CD4-positive, alpha-beta T cell (primary cell): ENCODE measurements at regions not wholly inside any gene's neighbourhood (a gene's known extent, or its start where the extent isn't known, plus 50 kb on each side); places are given as distances from the start of the nearest gene placed in this dataset.

Experiments
- ATAC-seq: fragments of 200-7000 bp; cut with Tn5 transposase; one replicate; pipeline ENCODE4 v1.10.0; 2022; ENCODE audit warnings: mild to moderate bottlenecking; ENCODE audit not compliant: poor library complexity
- CTCF ChIA-PET: fragments of 350-600 bp; sonication (Branson Sonifier 250); formaldehyde crosslinking; loops from one replicate; lab custom pipeline; 2021; ENCODE audit warnings: antibody characterized with exemption, inconsistent platforms; lab: Charles Lee
- POLR2A ChIA-PET: fragments of 350-600 bp; sonication (Branson Sonifier 250); formaldehyde crosslinking; loops from one replicate; lab custom pipeline; 2021; ENCODE audit warnings: antibody characterized with exemption, inconsistent platforms; lab: Charles Lee
- DNase-seq, 14 experiments: peaks; one replicate each; pipeline ENCODE4 v3.0.0-alpha.2; 2013 to 2020; ENCODE audit warnings: mixed read lengths in 2 of 14
- H3K27ac ChIP-seq, 2 donors: one replicate each; pipeline versions ENCODE4 v1.5.1 to v1.7.0; 2013; ENCODE audit warnings: low read length in 2 of 2, low read depth in 1 of 2, mild to moderate bottlenecking in 1 of 2
- H3K27me3 ChIP-seq, 2 experiments: 1 replicate in 1 of 2; 2 replicates in 1 of 2; pipeline versions ENCODE4 v1.6.1 to v1.7.0; 2013; ENCODE audit warnings: low read length in 2 of 2, control low read depth in 1 of 2, mild to moderate bottlenecking in 1 of 2, moderate library complexity in 1 of 2; ENCODE audit not compliant: insufficient read depth in 2 of 2, control insufficient read depth in 1 of 2
- H3K36me3 ChIP-seq: one replicate; pipeline ENCODE4 v1.6.1; 2013; ENCODE audit warnings: low read length, control low read depth; ENCODE audit not compliant: insufficient read depth
- H3K4me1 ChIP-seq: one replicate; pipeline ENCODE4 v1.6.1; 2013; ENCODE audit warnings: low read length, control low read depth; ENCODE audit not compliant: insufficient read depth
- H3K4me3 ChIP-seq: one replicate; pipeline ENCODE4 v1.5.1; 2013; ENCODE audit warnings: mild to moderate bottlenecking, low read length, moderate library complexity
- H3K9me3 ChIP-seq, 2 experiments: 1 replicate in 1 of 2; 2 replicates in 1 of 2; pipeline versions ENCODE4 v1.6.1 to v1.7.0; 2013; ENCODE audit warnings: low read length in 2 of 2, mild to moderate bottlenecking in 2 of 2, control low read depth in 1 of 2, moderate library complexity in 1 of 2; ENCODE audit not compliant: control insufficient read depth in 1 of 2, insufficient read depth in 1 of 2
- H3K27ac Mint-ChIP-seq: one replicate; pipeline ENCODE4 v1.8.0; 2020; ENCODE audit warnings: mixed read lengths
- H3K27me3 Mint-ChIP-seq: one replicate; pipeline ENCODE4 v1.8.0; 2021; ENCODE audit warnings: mixed read lengths
- H3K36me3 Mint-ChIP-seq: one replicate; pipeline ENCODE4 v1.8.0; 2021; ENCODE audit warnings: low read depth, mixed read lengths
- H3K4me1 Mint-ChIP-seq: one replicate; pipeline ENCODE4 v1.8.0; 2021; ENCODE audit warnings: low read depth, mixed read lengths
- H3K4me3 Mint-ChIP-seq: one replicate; pipeline ENCODE4 v1.8.0; 2020; ENCODE audit warnings: mild to moderate bottlenecking, mixed read lengths
- H3K9me3 Mint-ChIP-seq: one replicate; pipeline ENCODE4 v1.8.0; 2020; ENCODE audit warnings: mixed read lengths
- intact Hi-C, 2 experiments: fragments of 100-400 bp; cut with DNase I in 1 of 2; cut with micrococcal nuclease in 1 of 2; formaldehyde crosslinking; loops; one replicate each; pipeline versions ENCODE4 v1.15.1 to v1.9.0; 2023 to 2025; cut with DNase I, micrococcal nuclease
- TF ChIP-seq, protein P1 (sequence below): fragments of 200-600 bp; IDR thresholded peaks from one replicate; pipeline ENCODE4 v1.8.0; 2022; ENCODE audit warnings: antibody characterized with exemption, mild to moderate bottlenecking

- H3K4me3 ChIP-seq, result no peak overlapping the region
- no peaks in the 10 kb centered on the region for H3K36me3 Mint-ChIP-seq
- ATAC-seq (no peak), DNase-seq (no peak)
- H3K36me3 ChIP-seq, result no peaks in the 10 kb centered on the region
- ChIA-PET CTCF (no interaction called here), POLR2A (no interaction called here)
- H3K4me1 ChIP-seq, result no peaks in the 10 kb centered on the region
- TF ChIP-seq, protein P1, sequence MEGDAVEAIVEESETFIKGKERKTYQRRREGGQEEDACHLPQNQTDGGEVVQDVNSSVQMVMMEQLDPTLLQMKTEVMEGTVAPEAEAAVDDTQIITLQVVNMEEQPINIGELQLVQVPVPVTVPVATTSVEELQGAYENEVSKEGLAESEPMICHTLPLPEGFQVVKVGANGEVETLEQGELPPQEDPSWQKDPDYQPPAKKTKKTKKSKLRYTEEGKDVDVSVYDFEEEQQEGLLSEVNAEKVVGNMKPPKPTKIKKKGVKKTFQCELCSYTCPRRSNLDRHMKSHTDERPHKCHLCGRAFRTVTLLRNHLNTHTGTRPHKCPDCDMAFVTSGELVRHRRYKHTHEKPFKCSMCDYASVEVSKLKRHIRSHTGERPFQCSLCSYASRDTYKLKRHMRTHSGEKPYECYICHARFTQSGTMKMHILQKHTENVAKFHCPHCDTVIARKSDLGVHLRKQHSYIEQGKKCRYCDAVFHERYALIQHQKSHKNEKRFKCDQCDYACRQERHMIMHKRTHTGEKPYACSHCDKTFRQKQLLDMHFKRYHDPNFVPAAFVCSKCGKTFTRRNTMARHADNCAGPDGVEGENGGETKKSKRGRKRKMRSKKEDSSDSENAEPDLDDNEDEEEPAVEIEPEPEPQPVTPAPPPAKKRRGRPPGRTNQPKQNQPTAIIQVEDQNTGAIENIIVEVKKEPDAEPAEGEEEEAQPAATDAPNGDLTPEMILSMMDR, result no peak
- no peaks in the 10 kb centered on the region for H3K9me3 ChIP-seq
- H3K27ac ChIP-seq, result no peak overlapping the region
- no peaks in the 10 kb centered on the region for H3K9me3 Mint-ChIP-seq
- no peaks in the 10 kb centered on the region for H3K4me1 Mint-ChIP-seq
- no peak overlapping the region for H3K27ac Mint-ChIP-seq
- no peak overlapping the region for H3K4me3 Mint-ChIP-seq
- H3K27me3 ChIP-seq, result peaks cover 3 to 11% of the 10 kb centered on the region in 2 experiments
- peaks cover 17% of the 10 kb centered on the region for H3K27me3 Mint-ChIP-seq
- intact Hi-C loops, result no loop called here
Observed at GRCh38 chr3:157590273-157590672, 87.1 kb upstream of the VEPH1 start.

DNA sequence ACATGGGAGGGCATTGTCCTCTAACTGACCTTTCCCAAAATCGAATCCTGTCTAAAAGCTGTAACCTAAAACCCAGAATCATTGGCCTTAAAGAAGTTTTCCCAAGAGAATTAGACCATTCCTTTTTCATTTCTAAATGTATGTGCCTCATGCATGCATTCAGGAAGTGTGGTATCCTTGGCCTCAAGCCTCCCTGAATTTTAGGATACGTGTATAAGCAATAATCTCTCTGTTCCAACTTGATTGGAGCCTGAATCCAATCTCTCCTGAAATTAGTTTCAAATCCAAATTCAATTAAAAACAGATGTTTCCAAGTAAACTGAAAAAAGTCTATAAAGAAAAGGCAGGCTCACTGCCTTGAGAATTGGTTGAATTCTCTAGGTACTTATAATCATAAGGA is 86.0 kb upstream of the VEPH1 start:
- H3K27ac Mint-ChIP-seq, result no peak overlapping the region
- intact Hi-C loops, result no loop called here
- peaks cover 12% of the 10 kb centered on the region for H3K27me3 Mint-ChIP-seq
- Histone ChIP-seq H3K9me3 (no peaks in the 10 kb centered on the region), H3K27me3 (peaks cover 0 to 5% of the 10 kb centered on the region in 2 experiments), H3K4me1 (no peaks in the 10 kb centered on the region), H3K27ac (no peak overlapping the region), H3K4me3 (no peak overlapping the region), H3K36me3 (no peaks in the 10 kb centered on the region)
- no peaks in the 10 kb centered on the region for H3K36me3 Mint-ChIP-seq
- H3K9me3 Mint-ChIP-seq, result no peaks in the 10 kb centered on the region
- ATAC-seq (no peak), DNase-seq (no peak)
- no peak overlapping the region for H3K4me3 Mint-ChIP-seq
- POLR2A ChIA-PET, result no interaction called here
- TF ChIP-seq, protein P1, result no peak
- H3K4me1 Mint-ChIP-seq, result no peaks in the 10 kb centered on the region
- CTCF ChIA-PET, result no interaction called here

DNA sequence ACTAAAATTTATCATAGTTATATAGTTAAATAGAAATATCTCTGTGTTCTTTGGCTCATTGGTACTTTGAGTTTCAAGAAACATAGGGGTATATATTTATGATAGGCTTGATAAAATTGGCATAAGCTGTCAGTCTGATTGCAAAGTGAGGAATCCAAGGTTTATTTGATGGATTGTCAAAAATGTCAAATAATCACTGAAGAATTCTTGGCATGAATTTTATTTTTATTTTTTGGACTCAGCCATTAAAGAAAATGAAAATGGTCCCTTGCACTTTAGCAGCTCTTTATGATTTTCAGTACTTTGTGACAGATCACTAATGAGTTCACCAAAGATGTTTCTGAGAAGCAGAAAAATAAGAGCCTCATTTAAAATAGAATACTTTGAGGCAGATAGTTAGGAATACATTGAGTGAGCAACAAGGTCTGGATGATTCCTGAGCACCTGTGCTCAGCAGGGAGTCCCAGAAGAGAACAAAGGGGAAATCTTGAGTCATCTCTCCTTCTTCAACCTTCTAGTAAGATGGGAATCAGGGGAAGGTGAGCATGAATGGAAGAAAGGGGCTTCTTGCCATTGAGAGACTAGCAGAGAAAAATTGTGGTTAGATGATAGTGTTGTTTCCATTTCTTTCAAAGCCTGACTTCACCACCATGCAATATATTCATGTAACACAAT is 85.3 kb upstream of the VEPH1 start:
- no peaks in the 10 kb centered on the region for H3K4me1 Mint-ChIP-seq
- H3K27me3 Mint-ChIP-seq, result peaks cover 12% of the 10 kb centered on the region
- Histone ChIP-seq H3K27ac (no peak overlapping the region), H3K27me3 (peaks cover 0 to 3% of the 10 kb centered on the region in 2 experiments), H3K9me3 (no peaks in the 10 kb centered on the region), H3K4me1 (no peaks in the 10 kb centered on the region), H3K36me3 (no peaks in the 10 kb centered on the region), H3K4me3 (no peak overlapping the region)
- H3K36me3 Mint-ChIP-seq, result no peaks in the 10 kb centered on the region
- ChIA-PET CTCF (no interaction called here), POLR2A (no interaction called here)
- no peaks in the 10 kb centered on the region for H3K9me3 Mint-ChIP-seq
- intact Hi-C loops, result no loop called here
- H3K4me3 Mint-ChIP-seq, result no peak overlapping the region
- DNase-seq (no peak), ATAC-seq (no peak)
- TF ChIP-seq, protein P1, result no peak
- H3K27ac Mint-ChIP-seq, result no peak overlapping the region
